B cell (primary cell): ENCODE measurements at regions not wholly inside any gene's neighbourhood (a gene's known extent, or its start where the extent isn't known, plus 50 kb on each side); places are given as distances from the start of the nearest gene placed in this dataset.

Experiments used
- EZH2 ChIP-seq: IDR thresholded peaks from 2 replicates; pipeline ENCODE4 v1.6.1; 2012; ENCODE audit warnings: borderline replicate concordance, low read depth, mild to moderate bottlenecking, moderate library complexity, low read length; ENCODE audit not compliant: insufficient read depth, poor library complexity, severe bottlenecking
- TF ChIP-seq, protein P1 (sequence below): fragments of 200-600 bp; IDR thresholded peaks from one replicate; pipeline ENCODE4 v1.8.0; 2022; ENCODE audit warnings: antibody characterized with exemption, mild to moderate bottlenecking

DNA sequence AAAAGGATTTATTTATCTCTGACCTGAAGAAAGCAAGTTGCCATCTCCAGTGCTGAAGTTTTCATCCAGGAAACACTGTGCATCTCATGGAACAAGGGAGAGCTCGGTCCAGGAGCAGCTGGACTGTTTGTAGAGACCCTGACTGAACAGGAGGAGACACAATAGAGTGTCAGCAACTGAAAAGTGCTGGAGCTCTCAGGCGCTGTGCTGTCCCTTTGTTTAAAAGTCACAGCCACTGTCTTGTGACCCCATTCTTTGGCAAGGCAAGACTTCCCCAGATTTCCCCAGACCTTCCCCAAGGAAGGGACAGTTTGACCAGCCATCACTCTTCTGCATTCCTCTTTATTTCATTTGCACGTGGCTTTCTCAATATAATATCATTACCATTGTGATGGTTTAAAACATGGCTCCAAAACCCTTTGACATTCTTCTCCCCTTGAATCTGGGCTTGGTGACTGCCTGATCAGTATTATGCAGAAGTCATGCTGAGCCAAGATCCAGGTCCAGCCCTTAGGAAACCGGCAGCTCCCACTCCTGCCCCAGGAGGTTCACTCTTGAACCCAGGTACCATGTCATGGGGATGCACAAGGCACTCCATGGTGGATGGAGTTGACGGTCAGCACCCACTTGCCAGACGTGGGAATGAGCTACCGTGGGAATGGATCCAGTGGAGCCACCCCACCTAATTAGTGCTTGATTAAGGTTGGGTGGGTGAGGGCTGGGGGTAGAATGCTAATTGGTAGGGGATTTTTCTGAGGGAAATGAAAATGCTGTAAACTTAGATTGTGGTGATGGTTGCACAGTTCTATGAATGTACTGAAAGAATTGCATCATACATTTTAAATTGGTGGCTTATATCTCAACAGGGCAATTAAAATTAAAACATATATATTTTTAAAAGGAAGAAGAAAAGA lies 497.9 kb upstream of the RAB6C start:
- TF ChIP-seq, protein P1, sequence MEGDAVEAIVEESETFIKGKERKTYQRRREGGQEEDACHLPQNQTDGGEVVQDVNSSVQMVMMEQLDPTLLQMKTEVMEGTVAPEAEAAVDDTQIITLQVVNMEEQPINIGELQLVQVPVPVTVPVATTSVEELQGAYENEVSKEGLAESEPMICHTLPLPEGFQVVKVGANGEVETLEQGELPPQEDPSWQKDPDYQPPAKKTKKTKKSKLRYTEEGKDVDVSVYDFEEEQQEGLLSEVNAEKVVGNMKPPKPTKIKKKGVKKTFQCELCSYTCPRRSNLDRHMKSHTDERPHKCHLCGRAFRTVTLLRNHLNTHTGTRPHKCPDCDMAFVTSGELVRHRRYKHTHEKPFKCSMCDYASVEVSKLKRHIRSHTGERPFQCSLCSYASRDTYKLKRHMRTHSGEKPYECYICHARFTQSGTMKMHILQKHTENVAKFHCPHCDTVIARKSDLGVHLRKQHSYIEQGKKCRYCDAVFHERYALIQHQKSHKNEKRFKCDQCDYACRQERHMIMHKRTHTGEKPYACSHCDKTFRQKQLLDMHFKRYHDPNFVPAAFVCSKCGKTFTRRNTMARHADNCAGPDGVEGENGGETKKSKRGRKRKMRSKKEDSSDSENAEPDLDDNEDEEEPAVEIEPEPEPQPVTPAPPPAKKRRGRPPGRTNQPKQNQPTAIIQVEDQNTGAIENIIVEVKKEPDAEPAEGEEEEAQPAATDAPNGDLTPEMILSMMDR = no peak
- no peak for TF ChIP-seq EZH2
